GM19455 (cell line): ENCODE measurements at regions not wholly inside any gene's neighbourhood (a gene's known extent, or its start where the extent isn't known, plus 50 kb on each side); places are given as distances from the start of the nearest gene placed in this dataset.

Experiments used
- ATAC-seq: cut with Tn5 transposase; IDR thresholded peaks from one replicate; pipeline ENCODE4 v1.9.1; 2021; ENCODE audit not compliant: unreplicated experiment

- no peak for ATAC-seq
Measured at GRCh38 chr6:54787825-54788224, 58.7 kb upstream of the FAM83B start.
